K562 (cell line): ENCODE measurements at regions not wholly inside any gene's neighbourhood (a gene's known extent, or its start where the extent isn't known, plus 50 kb on each side); places are given as distances from the start of the nearest gene placed in this dataset.

ENCODE experiments used
- ATAC-seq: fragments of 200-7000 bp; cut with Tn5 transposase; 3 replicates; pipeline ENCODE4 v1.9.1; 2020; ENCODE audit warnings: moderate library complexity
- BruUV-seq: library from RNA; stranded (reverse); fragments of 400-500 nt; replicated peaks from 2 replicates; lab custom pipeline; 2021; lab: Mats Ljungman, UMichigan
- CTCF ChIA-PET: fragments of 300-600 bp; formaldehyde crosslinking; extraction: SDS; loops from one replicate; lab custom pipeline; 2021; ENCODE audit warnings: low intra/inter-chr PET ratio; lab: Yijun Ruan, JAX
- POLR2A ChIA-PET: fragments of 300-600, 350-650 bp; sonication (Branson Sonifier 250); formaldehyde crosslinking; extraction: SDS; loops from one replicate; lab custom pipeline; 2021; ENCODE audit warnings: antibody characterized with exemption, inconsistent platforms; lab: Yijun Ruan, JAX
- DNase-seq, 4 experiments: peaks; one replicate each; pipeline versions ENCODE4 v3.0.0 to v3.0.0-alpha.2; 2011 to 2018; ENCODE audit warnings: low spot score in 3 of 4, mixed read lengths in 3 of 4; ENCODE audit errors: extremely low read depth in 1 of 4
- FAIRE-seq: peaks from 2 replicates; lab custom pipeline; 2011; peaks lifted over from hg19 to GRCh38; lab: Jason Lieb, UNC
- H2AFZ ChIP-seq: 2 replicates; pipeline ENCODE4 v1.6.0; 2011; ENCODE audit warnings: low read depth, low read length, control low read depth, inconsistent platforms
- H3K27ac ChIP-seq: fragments of 200-600 bp; 3 replicates; pipeline ENCODE4 v1.8.0; 2011; ENCODE audit warnings: low read depth, mild to moderate bottlenecking, control low read depth, inconsistent platforms, low read length, moderate library complexity, mixed read lengths; ENCODE audit errors: extremely low read depth
- H3K27me3 ChIP-seq, 2 experiments: fragments of 300-600 bp in 1 of 2; 2 replicates in 1 of 2; 3 replicates in 1 of 2; pipeline versions ENCODE4 v1.6.0 to v1.8.0; 2011; ENCODE audit warnings: inconsistent platforms in 2 of 2, low read length in 2 of 2, mild to moderate bottlenecking in 1 of 2, mixed read lengths in 1 of 2, moderate library complexity in 1 of 2; ENCODE audit not compliant: control insufficient read depth in 2 of 2, insufficient read depth in 2 of 2
- H3K36me3 ChIP-seq: fragments of 300-600 bp; 3 replicates; pipeline ENCODE4 v1.8.0; 2011; ENCODE audit warnings: mild to moderate bottlenecking, low read length, inconsistent platforms; ENCODE audit not compliant: control insufficient read depth, insufficient read depth
- H3K4me1 ChIP-seq, 2 experiments: fragments of 200-600 bp in 1 of 2; replicated peaks in 1 of 2; 2 replicates in 1 of 2; 3 replicates in 1 of 2; pipeline versions ENCODE4 v1.5.1 to v1.8.0; 2011; ENCODE audit warnings: inconsistent platforms in 2 of 2, low read length in 2 of 2, mild to moderate bottlenecking in 1 of 2, mixed read lengths in 1 of 2, moderate library complexity in 1 of 2; ENCODE audit not compliant: control insufficient read depth in 2 of 2, insufficient read depth in 2 of 2
- H3K4me2 ChIP-seq: 2 replicates; pipeline ENCODE4 v1.6.1; 2011; ENCODE audit warnings: low read length, control low read depth, inconsistent platforms, mixed read lengths; ENCODE audit not compliant: insufficient read depth
- H3K4me3 ChIP-seq: fragments of 200-600 bp; sonication (generic), shearing (Covaris generic); 2 replicates; pipeline ENCODE4 v1.5.1; 2016; ENCODE audit warnings: control low read depth, inconsistent platforms
- H3K79me2 ChIP-seq: fragments of 200-600 bp; 3 replicates; pipeline ENCODE4 v1.8.0; 2011; ENCODE audit warnings: low read length, inconsistent platforms; ENCODE audit not compliant: control insufficient read depth, insufficient read depth
- H3K9ac ChIP-seq, 2 experiments: 2 replicates each; pipeline versions ENCODE4 v1.6.0 to v1.6.1; 2011; ENCODE audit warnings: low read depth in 2 of 2, low read length in 2 of 2, control low read depth in 1 of 2, inconsistent platforms in 1 of 2, mild to moderate bottlenecking in 1 of 2, mixed read lengths in 1 of 2; ENCODE audit not compliant: insufficient read depth in 1 of 2
- H3K9me1 ChIP-seq: one replicate; pipeline ENCODE4 v1.6.0; 2011; ENCODE audit warnings: inconsistent platforms, mild to moderate bottlenecking, low read length, moderate library complexity; ENCODE audit not compliant: control insufficient read depth, insufficient read depth
- H3K9me3 ChIP-seq: replicated peaks from 2 replicates; pipeline ENCODE4 v1.5.1; 2011; ENCODE audit warnings: low read depth, low read length, inconsistent platforms; ENCODE audit not compliant: control insufficient read depth, insufficient read depth
- H4K20me1 ChIP-seq: replicated peaks from 2 replicates; pipeline ENCODE4 v1.6.1; 2011; ENCODE audit warnings: low read length, inconsistent platforms, mixed read lengths; ENCODE audit not compliant: control insufficient read depth, insufficient read depth
- CBFA2T2 ChIP-seq: fragments of 450-650 bp; conservative IDR thresholded peaks from 2 replicates; pipeline ENCODE4 v1.6.1; 2017; ENCODE audit warnings: mild to moderate bottlenecking
- CBX1 ChIP-seq: sonication (generic); IDR thresholded peaks from 2 replicates; pipeline ENCODE4 v1.6.1; 2016; ENCODE audit warnings: antibody characterized with exemption, low read depth, mild to moderate bottlenecking
- CBX5 ChIP-seq: IDR thresholded peaks from 2 replicates; pipeline ENCODE4 v1.6.1; 2014; ENCODE audit warnings: low read depth, borderline replicate concordance
- DACH1 ChIP-seq: fragments of 450-650 bp; IDR thresholded peaks from 2 replicates; pipeline ENCODE4 v1.6.1; 2018; ENCODE audit not compliant: partially characterized antibody
- EWSR1 ChIP-seq: fragments of 450-650 bp; IDR thresholded peaks from 2 replicates; pipeline ENCODE4 v1.6.1; 2018; ENCODE audit warnings: borderline replicate concordance, mild to moderate bottlenecking, low read depth, moderate library complexity; ENCODE audit not compliant: partially characterized antibody
- FOSL1 ChIP-seq: fragments of 200-800 bp; sonication (Bioruptor generic); conservative IDR thresholded peaks from 2 replicates; pipeline ENCODE4 v1.6.1; 2016; ENCODE audit warnings: missing genetic modification characterization, missing compliant biosample characterization
- NR2F6 ChIP-seq: fragments of 450-650 bp; formaldehyde crosslinking; IDR thresholded peaks from 2 replicates; pipeline ENCODE4 v1.4.0; 2020; ENCODE audit warnings: mild to moderate bottlenecking
- PHB ChIP-seq: fragments of 250-450 bp; sonication (Bioruptor Pico); IDR thresholded peaks from 2 replicates; pipeline ENCODE4 v1.5.0; 2021
- SMAD2 ChIP-seq: fragments of 150-350 bp; IDR thresholded peaks from 2 replicates; pipeline ENCODE4 v1.6.1; 2014; ENCODE audit warnings: low read depth, mild to moderate bottlenecking, low read length
- TARDBP ChIP-seq: fragments of 450-650 bp; IDR thresholded peaks from 2 replicates; pipeline ENCODE4 v1.6.1; 2016
- TCF7L2 ChIP-seq: fragments of 150-350 bp; IDR thresholded peaks from 2 replicates; pipeline ENCODE4 v1.6.1; 2016; ENCODE audit warnings: low read depth, mild to moderate bottlenecking, low read length, moderate library complexity
- TCFL5 ChIP-seq: fragments of 250-450 bp; sonication (Bioruptor Pico); conservative IDR thresholded peaks from 2 replicates; pipeline ENCODE4 v1.6.1; 2021; ENCODE audit warnings: mild to moderate bottlenecking, moderate library complexity, matching md5 sums
- TRIM28 ChIP-seq: fragments of 450-650 bp; IDR thresholded peaks from 2 replicates; pipeline ENCODE4 v1.6.1; 2017
- ZNF764 ChIP-seq: fragments of 250-450 bp; sonication (Bioruptor Pico); IDR thresholded peaks from 2 replicates; pipeline ENCODE4 v1.4.0; 2020; ENCODE audit warnings: low read depth, mild to moderate bottlenecking, moderate library complexity
- WGBS: fragments of 100-300 bp; shearing (Covaris generic); methylation state at CpG from one replicate; pipeline ENCODE4 v1.1.6; 2016; ENCODE audit warnings: low coverage, mixed read lengths; ENCODE audit not compliant: insufficient coverage; ENCODE audit errors: missing lambda C conversion rate; 5-methylcytosine and 5-hydroxymethylcytosine counted together
- in situ Hi-C: fragments of 300-500 bp; cut with MboI; formaldehyde crosslinking; loops from 4 replicates; pipeline ENCODE4 v1.15.0; 2018; ENCODE audit warnings: inconsistent platforms, mixed read lengths
- intact Hi-C: fragments of 100-400 bp; cut with micrococcal nuclease; formaldehyde crosslinking; loops from 2 replicates; pipeline ENCODE4 v1.14.2; 2022
- TF ChIP-seq, protein P1 (sequence below): fragments of 450-650 bp; formaldehyde crosslinking; conservative IDR thresholded peaks from 2 replicates; pipeline ENCODE4 v1.4.0; 2022; ENCODE audit warnings: mild to moderate bottlenecking, missing genetic modification characterization
- TF ChIP-seq, protein P2 (sequence below): sonication (generic); formaldehyde crosslinking; IDR thresholded peaks from 2 replicates; pipeline ENCODE4 v1.8.0; 2023; ENCODE audit warnings: mild to moderate bottlenecking, missing genetic modification reagents

DNA sequence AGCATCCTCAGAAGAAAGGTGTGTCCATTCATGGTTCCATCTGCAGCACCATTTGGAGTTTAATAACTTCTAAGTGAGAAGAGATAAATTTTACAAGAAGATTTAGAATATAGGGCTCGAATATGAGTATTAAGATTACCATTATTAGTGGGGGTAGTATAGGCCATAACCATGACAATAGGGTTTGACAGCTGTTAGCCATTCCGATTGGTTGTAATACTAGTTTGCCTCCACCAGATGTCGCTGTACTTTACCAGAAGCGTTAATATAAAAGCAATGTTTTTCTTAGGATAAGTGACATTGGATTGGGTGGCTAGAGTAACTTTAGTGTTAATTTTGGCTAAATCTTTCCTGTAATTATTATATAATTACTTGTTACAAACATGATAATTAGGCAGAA is 107.5 kb upstream of the SRD5A2 start:
- H3K4me1 ChIP-seq, result no peaks in the 10 kb centered on the region
- no TSS peak for BruUV-seq
- H3K27ac ChIP-seq, result no peak overlapping the region
- H3K27me3 ChIP-seq, result no peaks in the 10 kb centered on the region
- WGBS, result 0% methylated on average over 4 of the region's 4 CpGs
- no peaks in the 10 kb centered on the region for H3K79me2 ChIP-seq
- no peaks in the 10 kb centered on the region for H3K9me1 ChIP-seq
- 0 out of 2 replicates have a peak, but pooled peaks cover 2% of the 10 kb centered on the region for H3K9me3 ChIP-seq
- no peaks in the 10 kb centered on the region for H3K36me3 ChIP-seq
- no peak overlapping the region for H3K9ac ChIP-seq
- DNase-seq, result peak; percentile 25 to 52 (median 38)
- no peak overlapping the region for H2AFZ ChIP-seq
- no peak overlapping the region for H3K4me3 ChIP-seq
- intact Hi-C loops (loop anchor here (5.0 kb wide), 1 partner anchor 39 kb away; no protein-coding TSS in a partner anchor), in situ Hi-C loops (no loop called here)
- ATAC-seq, result peak; percentile 56; the same call in 1 of the 3 replicates
- CTCF ChIA-PET, result interaction anchor here (0.6 kb wide), 1 partner anchor 524 kb away, joined by 5 read pairs; no protein-coding TSS in a partner anchor
- H3K4me2 ChIP-seq, result no peak overlapping the region
- H4K20me1 ChIP-seq, result no peaks in the 10 kb centered on the region
- no peak for FAIRE-seq
- POLR2A ChIA-PET, result no interaction called here
- TF ChIP-seq TRIM28 (peak; percentile 50; the same call in 1 of the 2 replicates), ZNF764 (peak; percentile 98), TCF7L2 (no peak), CBFA2T2 (no peak), TARDBP (no peak), DACH1 (peak; percentile 17), CBX5 (0 out of 2 replicates have a peak, but pooled peaks have one; percentile 29), TCFL5 (no peak), CBX1 (0 out of 2 replicates have a peak, but pooled peaks have one; percentile 34), NR2F6 (no peak), SMAD2 (no peak), FOSL1 (tag) (no peak), PHB (CRISPR knock-in tag) (no peak), EWSR1 (no peak)
- TF ChIP-seq, protein P1, sequence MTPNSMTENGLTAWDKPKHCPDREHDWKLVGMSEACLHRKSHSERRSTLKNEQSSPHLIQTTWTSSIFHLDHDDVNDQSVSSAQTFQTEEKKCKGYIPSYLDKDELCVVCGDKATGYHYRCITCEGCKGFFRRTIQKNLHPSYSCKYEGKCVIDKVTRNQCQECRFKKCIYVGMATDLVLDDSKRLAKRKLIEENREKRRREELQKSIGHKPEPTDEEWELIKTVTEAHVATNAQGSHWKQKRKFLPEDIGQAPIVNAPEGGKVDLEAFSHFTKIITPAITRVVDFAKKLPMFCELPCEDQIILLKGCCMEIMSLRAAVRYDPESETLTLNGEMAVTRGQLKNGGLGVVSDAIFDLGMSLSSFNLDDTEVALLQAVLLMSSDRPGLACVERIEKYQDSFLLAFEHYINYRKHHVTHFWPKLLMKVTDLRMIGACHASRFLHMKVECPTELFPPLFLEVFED (CRISPR knock-in tag), result no peak
- TF ChIP-seq, protein P2, sequence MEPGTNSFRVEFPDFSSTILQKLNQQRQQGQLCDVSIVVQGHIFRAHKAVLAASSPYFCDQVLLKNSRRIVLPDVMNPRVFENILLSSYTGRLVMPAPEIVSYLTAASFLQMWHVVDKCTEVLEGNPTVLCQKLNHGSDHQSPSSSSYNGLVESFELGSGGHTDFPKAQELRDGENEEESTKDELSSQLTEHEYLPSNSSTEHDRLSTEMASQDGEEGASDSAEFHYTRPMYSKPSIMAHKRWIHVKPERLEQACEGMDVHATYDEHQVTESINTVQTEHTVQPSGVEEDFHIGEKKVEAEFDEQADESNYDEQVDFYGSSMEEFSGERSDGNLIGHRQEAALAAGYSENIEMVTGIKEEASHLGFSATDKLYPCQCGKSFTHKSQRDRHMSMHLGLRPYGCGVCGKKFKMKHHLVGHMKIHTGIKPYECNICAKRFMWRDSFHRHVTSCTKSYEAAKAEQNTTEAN (CRISPR knock-in tag), result no peak
